Adrenal gland (tissue), 5 donors: ENCODE measurements at regions not wholly inside any gene's neighbourhood (a gene's known extent, or its start where the extent isn't known, plus 50 kb on each side); places are given as distances from the start of the nearest gene placed in this dataset.

Source experiments
- POLR2A ChIP-seq, 2 donors: fragments of 450-650 bp; IDR thresholded peaks; one replicate each; pipeline ENCODE4 v1.6.1; 2017; ENCODE audit warnings: antibody characterized with exemption in 2 of 2, mild to moderate bottlenecking in 2 of 2, moderate library complexity in 1 of 2
- TF ChIP-seq, protein P1 (sequence below), 6 experiments: fragments of 450-650 bp in 4 of 6; fragments of 200-600 bp in 2 of 6; sonication (generic) in 1 of 6; IDR thresholded peaks; 1 replicate in 5 of 6; 2 replicates in 1 of 6; pipeline versions ENCODE4 v1.5.1 to v1.8.0; 2016 to 2021; ENCODE audit warnings: antibody characterized with exemption in 6 of 6, mild to moderate bottlenecking in 2 of 6, moderate library complexity in 1 of 6
- donor health status: DM: no; HTN: no; CAD: no.

DNA sequence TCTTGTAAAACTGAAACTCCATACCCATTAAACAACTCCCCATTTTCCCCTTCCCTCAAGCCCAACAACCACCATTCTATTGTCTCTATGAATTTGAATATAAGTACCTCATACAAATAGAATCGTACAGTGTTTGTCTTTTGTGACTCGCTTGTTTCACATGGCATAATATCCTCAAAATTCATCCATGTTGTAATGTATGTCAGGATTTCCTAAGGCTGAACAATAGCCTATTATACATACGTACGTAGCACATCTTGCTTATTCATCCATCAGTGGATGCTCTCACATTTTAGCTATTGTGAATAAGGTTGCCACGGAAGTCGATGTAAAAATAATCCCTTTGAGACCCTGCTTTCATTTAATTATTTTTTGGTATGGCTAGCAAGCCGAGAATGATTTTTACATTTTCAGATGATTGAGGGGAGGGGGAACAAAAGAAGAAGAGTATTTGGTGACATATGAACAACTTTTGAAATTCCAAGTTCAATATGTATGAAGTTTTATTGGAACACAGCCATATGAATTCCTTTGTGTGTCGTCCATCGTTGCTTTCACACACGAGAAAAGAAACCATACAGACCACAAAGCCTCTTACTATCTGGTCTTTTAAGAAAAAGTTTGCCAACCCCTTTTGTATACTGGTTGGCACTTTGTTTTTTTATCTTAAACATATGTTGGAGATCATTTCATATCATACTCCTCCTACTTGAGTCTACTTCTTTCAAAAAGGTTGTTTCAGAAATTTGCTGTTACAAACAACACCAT, 371.2 kb downstream of the NPIPA8 start:
- TF ChIP-seq, protein P1, sequence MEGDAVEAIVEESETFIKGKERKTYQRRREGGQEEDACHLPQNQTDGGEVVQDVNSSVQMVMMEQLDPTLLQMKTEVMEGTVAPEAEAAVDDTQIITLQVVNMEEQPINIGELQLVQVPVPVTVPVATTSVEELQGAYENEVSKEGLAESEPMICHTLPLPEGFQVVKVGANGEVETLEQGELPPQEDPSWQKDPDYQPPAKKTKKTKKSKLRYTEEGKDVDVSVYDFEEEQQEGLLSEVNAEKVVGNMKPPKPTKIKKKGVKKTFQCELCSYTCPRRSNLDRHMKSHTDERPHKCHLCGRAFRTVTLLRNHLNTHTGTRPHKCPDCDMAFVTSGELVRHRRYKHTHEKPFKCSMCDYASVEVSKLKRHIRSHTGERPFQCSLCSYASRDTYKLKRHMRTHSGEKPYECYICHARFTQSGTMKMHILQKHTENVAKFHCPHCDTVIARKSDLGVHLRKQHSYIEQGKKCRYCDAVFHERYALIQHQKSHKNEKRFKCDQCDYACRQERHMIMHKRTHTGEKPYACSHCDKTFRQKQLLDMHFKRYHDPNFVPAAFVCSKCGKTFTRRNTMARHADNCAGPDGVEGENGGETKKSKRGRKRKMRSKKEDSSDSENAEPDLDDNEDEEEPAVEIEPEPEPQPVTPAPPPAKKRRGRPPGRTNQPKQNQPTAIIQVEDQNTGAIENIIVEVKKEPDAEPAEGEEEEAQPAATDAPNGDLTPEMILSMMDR (IDR thresholded peaks at IDR 0.05), result no peak
- no peak for TF ChIP-seq POLR2A (IDR thresholded peaks at IDR 0.05)
